ENCODE measurements at regions not wholly inside any gene's neighbourhood (a gene's known extent, or its start where the extent isn't known, plus 50 kb on each side); places are given as distances from the start of the nearest gene placed in this dataset. TPM values are rescaled to one million over a fixed set of nuclear protein-coding genes. Genes with fewer than 3 reads are reported as not detected.
"Not testable (repeated sequence)": the region's sequence is repeated elsewhere in the genome, so short reads cannot be mapped to it uniquely, and the experiment has no call there.

- H3K9ac ChIP-seq (ENCODE audit: insufficient read depth in 1 of 2, low read depth in 2 of 2, low read length in 2 of 2); in situ Hi-C loops (cut with MboI); H3K27me3 ChIP-seq (ENCODE audit: control insufficient read depth in 2 of 2, insufficient read depth in 2 of 2, low read length in 2 of 2); CTCF ChIA-PET (ENCODE audit: low intra/inter-chr PET ratio); H3K27ac ChIP-seq (ENCODE audit: extremely low read depth, low read depth, low read length); H4K20me1 ChIP-seq (replicated peaks; ENCODE audit: control insufficient read depth, insufficient read depth, low read length); DNase-seq (ENCODE audit: extremely low read depth in 1 of 4, low spot score in 3 of 4); H3K4me1 ChIP-seq (replicated peaks in 1 of 2; ENCODE audit: control insufficient read depth in 2 of 2, insufficient read depth in 2 of 2, low read length in 2 of 2); H3K4me3 ChIP-seq; H2AFZ ChIP-seq (ENCODE audit: low read depth, low read length); H3K4me2 ChIP-seq (ENCODE audit: insufficient read depth, low read length); intact Hi-C loops (cut with micrococcal nuclease); FAIRE-seq; POLR2A ChIA-PET; BruUV-seq (replicated peaks); ATAC-seq; H3K9me1 ChIP-seq (ENCODE audit: control insufficient read depth, insufficient read depth, low read length); H3K36me3 ChIP-seq (ENCODE audit: control insufficient read depth, insufficient read depth, low read length); H3K9me3 ChIP-seq (replicated peaks; ENCODE audit: control insufficient read depth, insufficient read depth, low read depth, low read length); H3K79me2 ChIP-seq (ENCODE audit: control insufficient read depth, insufficient read depth, low read length): not testable (repeated sequence)
- WGBS (ENCODE audit: insufficient coverage, low coverage, missing lambda C conversion rate), result no CpG with 5 or more reads among the region's 6 CpGs
These were observed 49.9 kb upstream of the NBPF11 start for GRCh38 chr1:148202013-148202412.

Small RNA genes in the stretch of these regions (microRNA-seq; reads per million reads assigned to microRNA genes)
- gene MIR5087 (ENCODE audit: borderline microRNAs expressed) (1.5 reads per million, percentile 19 among the genes with 10 or more reads in this experiment), gene MIR6077 (ENCODE audit: borderline microRNAs expressed) (1.9 reads per million, percentile 26 among the genes with 10 or more reads in this experiment)

Small RNA genes in the stretch of these regions (small RNA-seq; reads per million reads assigned to genes)
- not detected for gene AC239809.1
- gene MIR6077, result 0.26 reads per million
- not detected for gene RF00019
- 1.9 reads per million, percentile 80 among the genes with 10 or more reads in this experiment for gene RNU1-120P
- gene RNU1-122P, result 122 reads per million, percentile 99 among the genes with 10 or more reads in this experiment
- gene RNU1-13P, result 1.4 reads per million, percentile 73 among the genes with 10 or more reads in this experiment
- 0.51 reads per million, percentile 24 among the genes with 10 or more reads in this experiment for gene RNVU1-1
- gene RNVU1-2, result 0.15 reads per million
- gene RNVU1-3, result 20.9 reads per million, percentile 97 among the genes with 10 or more reads in this experiment

Measured in K562 (cell line).